ENCODE measurements at regions not wholly inside any gene's neighbourhood (a gene's known extent, or its start where the extent isn't known, plus 50 kb on each side); places are given as distances from the start of the nearest gene placed in this dataset.

GRCh38 chr12:127176804-127177203, 1090.2 kb upstream of the TMEM132C start:
- TF ChIP-seq, protein P1, sequence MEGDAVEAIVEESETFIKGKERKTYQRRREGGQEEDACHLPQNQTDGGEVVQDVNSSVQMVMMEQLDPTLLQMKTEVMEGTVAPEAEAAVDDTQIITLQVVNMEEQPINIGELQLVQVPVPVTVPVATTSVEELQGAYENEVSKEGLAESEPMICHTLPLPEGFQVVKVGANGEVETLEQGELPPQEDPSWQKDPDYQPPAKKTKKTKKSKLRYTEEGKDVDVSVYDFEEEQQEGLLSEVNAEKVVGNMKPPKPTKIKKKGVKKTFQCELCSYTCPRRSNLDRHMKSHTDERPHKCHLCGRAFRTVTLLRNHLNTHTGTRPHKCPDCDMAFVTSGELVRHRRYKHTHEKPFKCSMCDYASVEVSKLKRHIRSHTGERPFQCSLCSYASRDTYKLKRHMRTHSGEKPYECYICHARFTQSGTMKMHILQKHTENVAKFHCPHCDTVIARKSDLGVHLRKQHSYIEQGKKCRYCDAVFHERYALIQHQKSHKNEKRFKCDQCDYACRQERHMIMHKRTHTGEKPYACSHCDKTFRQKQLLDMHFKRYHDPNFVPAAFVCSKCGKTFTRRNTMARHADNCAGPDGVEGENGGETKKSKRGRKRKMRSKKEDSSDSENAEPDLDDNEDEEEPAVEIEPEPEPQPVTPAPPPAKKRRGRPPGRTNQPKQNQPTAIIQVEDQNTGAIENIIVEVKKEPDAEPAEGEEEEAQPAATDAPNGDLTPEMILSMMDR (IDR thresholded peaks at IDR 0.05; ENCODE audit: extremely low read depth in 1 of 2, insufficient read depth in 1 of 2, low read depth in 1 of 2, low read length in 2 of 2) = no peak
- TF ChIP-seq MAX (IDR thresholded peaks at IDR 0.05; ENCODE audit: insufficient read depth, insufficient read length) (no peak), POLR2AphosphoS5 (IDR thresholded peaks at IDR 0.05; ENCODE audit: insufficient read depth, low read depth, low read length) (no peak)

All from endothelial cell of umbilical vein (primary cell).